ENCODE measurements at regions not wholly inside any gene's neighbourhood (a gene's known extent, or its start where the extent isn't known, plus 50 kb on each side); places are given as distances from the start of the nearest gene placed in this dataset.

- DNase-seq (ENCODE audit: low read depth), result peak; percentile 10
- no peak overlapping the region for H3K4me3 ChIP-seq (ENCODE audit: low read depth, low read length)
- no peak for TF ChIP-seq CTCF (conservative IDR thresholded peaks at IDR 0.05; ENCODE audit: low read depth, low read length)
These were observed 280.1 kb downstream of the VRK1 start for GRCh38 chr14:97077253-97077653.

DNA sequence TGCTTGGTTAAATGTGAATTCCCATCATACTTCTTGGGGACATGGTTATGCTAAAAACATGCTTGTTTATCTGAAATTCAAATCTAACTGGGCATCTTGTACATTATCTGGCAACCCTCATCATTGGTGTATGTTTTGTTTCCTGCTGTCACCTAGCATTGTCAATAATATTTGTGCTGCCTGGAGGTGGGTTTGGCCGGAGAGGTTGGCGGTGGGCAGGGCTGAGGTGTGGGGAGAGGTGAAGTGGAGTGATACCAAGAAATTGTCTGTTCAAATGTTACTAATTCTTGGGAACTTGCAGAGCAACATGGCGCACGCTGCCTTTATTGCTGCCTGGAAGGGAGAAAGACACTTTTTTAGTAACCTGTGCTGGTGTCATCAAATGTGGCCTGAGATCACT is 280.5 kb downstream of the VRK1 start:
- no peak for DNase-seq (ENCODE audit: low read depth)

GRCh38 chr14:97080991-97081390 is 283.8 kb downstream of the VRK1 start:
- no peak for TF ChIP-seq CTCF (conservative IDR thresholded peaks at IDR 0.05; ENCODE audit: low read depth, low read length)
- DNase-seq (ENCODE audit: low read depth), result no peak
- H3K4me3 ChIP-seq (ENCODE audit: low read depth, low read length), result no peak overlapping the region

More for the DNA sequence above, 280.5 kb downstream of the VRK1 start:
- H3K4me3 ChIP-seq (ENCODE audit: low read depth, low read length), result no peak overlapping the region
- no peak for TF ChIP-seq CTCF (conservative IDR thresholded peaks at IDR 0.05; ENCODE audit: low read depth, low read length)

DNA sequence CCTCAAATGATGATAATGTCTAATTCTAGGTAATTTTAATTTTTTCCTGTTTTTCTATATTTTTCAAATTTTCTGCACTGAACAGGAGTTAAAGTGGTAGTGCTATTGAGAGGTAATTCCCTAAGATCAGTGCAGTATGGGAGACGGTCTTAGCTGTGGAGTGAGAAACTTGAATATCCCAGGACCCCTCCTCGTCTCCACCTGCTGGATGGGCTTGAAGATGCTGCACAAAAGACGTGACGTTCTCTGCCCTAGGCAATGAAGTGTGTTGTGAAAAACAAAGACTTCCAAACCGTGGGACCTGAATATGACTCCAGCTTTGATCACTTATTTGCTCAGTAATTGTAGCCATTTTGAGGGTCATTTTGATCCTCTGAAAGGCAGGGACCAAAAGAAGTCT is 298.1 kb downstream of the VRK1 start:
- TF ChIP-seq CTCF (conservative IDR thresholded peaks at IDR 0.05; ENCODE audit: low read depth, low read length), result no peak
- no peak overlapping the region for H3K4me3 ChIP-seq (ENCODE audit: low read depth, low read length)
- DNase-seq (ENCODE audit: low read depth), result no peak

DNA sequence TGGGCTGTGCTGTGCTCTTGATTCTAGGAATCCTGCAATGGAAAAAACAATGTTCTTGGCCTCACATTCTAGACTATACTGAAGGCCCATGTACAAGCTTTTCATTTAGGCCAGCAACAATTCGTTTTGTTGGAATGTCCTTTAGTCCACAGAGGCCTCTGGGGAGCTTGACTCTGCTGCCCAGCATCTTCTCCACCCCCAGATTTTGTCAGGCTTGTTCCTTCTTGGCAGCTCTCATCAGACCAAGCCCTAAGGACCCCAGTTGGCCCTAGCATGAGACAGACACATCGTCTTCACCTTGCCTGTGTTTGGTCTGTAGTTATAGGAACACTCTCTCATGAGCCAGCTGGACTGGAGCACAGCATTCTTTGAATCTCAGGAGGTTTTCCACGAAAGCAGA is 300.1 kb downstream of the VRK1 start:
- no peak for TF ChIP-seq CTCF (conservative IDR thresholded peaks at IDR 0.05; ENCODE audit: low read depth, low read length)
- no peak for DNase-seq (ENCODE audit: low read depth)

DNA sequence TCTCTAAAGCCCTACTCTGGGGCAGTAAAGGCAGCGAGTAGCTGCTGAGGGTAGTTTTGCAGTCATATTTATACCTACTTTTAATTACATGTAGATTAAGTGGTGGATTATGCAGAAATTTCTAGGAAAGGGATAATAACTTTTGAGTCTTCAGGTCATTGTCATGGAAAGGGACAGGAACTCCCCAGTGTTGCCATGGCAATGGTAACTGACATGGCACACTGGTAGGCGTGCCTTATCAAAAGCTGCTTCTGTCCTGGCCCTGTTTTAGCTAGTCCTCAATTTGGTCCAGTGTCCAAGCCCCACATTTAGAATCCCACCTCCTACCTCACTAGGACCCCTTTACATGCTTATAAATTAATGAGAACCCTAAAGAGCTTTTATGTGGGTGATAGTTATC is 303.1 kb downstream of the VRK1 start:
- DNase-seq (ENCODE audit: low read depth), result no peak
- TF ChIP-seq CTCF (conservative IDR thresholded peaks at IDR 0.05; ENCODE audit: low read depth, low read length), result no peak
- no peak overlapping the region for H3K4me3 ChIP-seq (ENCODE audit: low read depth, low read length)

More for the DNA sequence above, 300.1 kb downstream of the VRK1 start:
- no peak overlapping the region for H3K4me3 ChIP-seq (ENCODE audit: low read depth, low read length)

DNA sequence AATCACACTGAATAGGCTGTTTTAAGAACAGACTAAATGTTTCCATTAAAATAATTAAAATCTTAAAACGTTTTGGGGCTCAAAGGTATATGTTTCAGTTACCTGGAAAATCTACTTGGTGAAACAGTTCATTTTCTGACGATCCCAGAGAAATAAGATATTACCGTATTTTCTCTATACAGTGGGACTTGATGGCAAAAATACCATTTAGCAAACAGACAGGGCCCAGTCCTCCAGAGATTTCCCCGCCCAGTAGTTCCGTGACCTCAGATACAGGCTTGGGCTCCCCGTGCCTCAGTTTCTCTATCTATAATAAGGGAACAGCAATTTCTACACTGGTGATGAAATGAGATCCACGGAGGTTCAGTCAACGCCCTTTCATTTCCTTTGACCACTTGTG is 304.4 kb downstream of the VRK1 start:
- no peak for TF ChIP-seq CTCF (conservative IDR thresholded peaks at IDR 0.05; ENCODE audit: low read depth, low read length)
- H3K4me3 ChIP-seq (ENCODE audit: low read depth, low read length), result no peak overlapping the region
- DNase-seq (ENCODE audit: low read depth), result no peak

All from choroid plexus epithelial cell (primary cell).